ENCODE measurements at regions not wholly inside any gene's neighbourhood (a gene's known extent, or its start where the extent isn't known, plus 50 kb on each side); places are given as distances from the start of the nearest gene placed in this dataset.
A peak's percentile ranks its signal among the peaks of the same experiment; 100 is the strongest.

DNA sequence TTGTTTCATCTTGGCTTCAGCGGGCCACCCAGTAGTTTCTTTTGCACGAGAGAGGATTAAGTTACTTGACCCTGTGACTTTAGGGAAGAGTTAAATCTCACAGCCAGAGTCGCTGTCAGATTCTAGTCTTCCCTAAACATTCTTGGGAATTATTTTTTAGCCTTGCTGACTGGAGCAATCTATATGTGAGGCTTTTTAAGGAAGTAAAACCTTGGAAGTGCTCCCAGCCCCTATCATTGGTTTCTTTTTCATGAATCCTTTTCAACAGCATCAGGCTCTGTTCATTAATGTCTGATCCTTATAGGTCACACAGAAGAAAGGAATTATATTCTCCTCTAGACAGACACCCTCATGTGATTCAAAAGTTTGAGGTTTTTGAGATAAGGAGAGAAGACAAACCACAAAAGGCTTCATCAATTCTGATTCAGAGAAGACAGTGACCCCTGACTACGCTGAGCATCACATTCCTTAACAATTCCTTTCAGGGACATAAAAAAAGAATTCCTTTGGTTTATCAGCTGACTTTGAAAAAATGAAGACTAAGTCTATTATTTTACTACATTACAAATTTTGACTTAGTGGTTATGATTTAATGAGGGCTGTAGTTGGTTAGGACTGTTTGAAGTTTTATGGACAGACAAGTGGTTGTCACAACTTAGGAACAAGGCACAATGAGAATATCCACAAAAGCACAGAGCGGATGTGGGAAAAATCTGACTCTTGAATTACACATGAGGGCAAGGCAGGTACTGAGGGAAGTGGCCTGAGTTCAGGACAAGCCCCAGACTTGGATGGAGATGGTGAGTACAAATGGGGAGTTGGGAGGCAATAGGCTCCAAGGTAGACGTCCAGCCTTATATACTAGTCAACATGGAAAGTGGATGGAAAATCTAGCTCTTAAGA lies 171.1 kb upstream of the STT3B start:
- Histone ChIP-seq H3K27me3 (ENCODE audit: control insufficient read depth, extremely low read depth, insufficient read depth, low read length) (no peaks in the 10 kb centered on the region), H3K9me3 (ENCODE audit: control insufficient read depth, low read depth, low read length) (no peaks in the 10 kb centered on the region), H3K4me1 (ENCODE audit: control insufficient read depth, extremely low read depth, insufficient read depth, low read length) (peaks cover 29% of the 10 kb centered on the region), H3K4me2 (ENCODE audit: control insufficient read depth, extremely low read depth, insufficient read depth, low read depth, low read length) (peak overlapping the region; percentile 36), H3K9me1 (ENCODE audit: control insufficient read depth, extremely low read depth, insufficient read depth, low read length) (no peaks in the 10 kb centered on the region), H2AFZ (ENCODE audit: control insufficient read depth, low read length) (no peak overlapping the region), H3K36me3 (ENCODE audit: control insufficient read depth in 2 of 2, extremely low read depth in 1 of 2, insufficient read depth in 2 of 2, low read length in 2 of 2) (no peaks in the 10 kb centered on the region), H3K27ac (ENCODE audit: control insufficient read depth, insufficient read depth, low read length) (no peak overlapping the region), H3K9ac (ENCODE audit: control insufficient read depth, extremely low read depth, insufficient read depth, low read length) (no peak overlapping the region), H4K20me1 (ENCODE audit: control insufficient read depth, extremely low read depth, insufficient read depth, low read length) (no peaks in the 10 kb centered on the region), H3K4me3 (ENCODE audit: control insufficient read depth in 2 of 3, extremely low read depth in 1 of 3, insufficient read depth in 2 of 3, low read depth in 1 of 3, low read length in 3 of 3) (no peak overlapping the region), H3K79me2 (ENCODE audit: control insufficient read depth, insufficient read depth, low read length) (no peaks in the 10 kb centered on the region)
- dilution Hi-C loops (cut with MboI; ENCODE audit: extremely low pct_ligation_motif_present, low sequenced_read_pairs): no loop called here
- DNase-seq (ENCODE audit: low read depth, low spot score) (no peak), FAIRE-seq (peak; percentile 29)
- TF ChIP-seq, protein P1, sequence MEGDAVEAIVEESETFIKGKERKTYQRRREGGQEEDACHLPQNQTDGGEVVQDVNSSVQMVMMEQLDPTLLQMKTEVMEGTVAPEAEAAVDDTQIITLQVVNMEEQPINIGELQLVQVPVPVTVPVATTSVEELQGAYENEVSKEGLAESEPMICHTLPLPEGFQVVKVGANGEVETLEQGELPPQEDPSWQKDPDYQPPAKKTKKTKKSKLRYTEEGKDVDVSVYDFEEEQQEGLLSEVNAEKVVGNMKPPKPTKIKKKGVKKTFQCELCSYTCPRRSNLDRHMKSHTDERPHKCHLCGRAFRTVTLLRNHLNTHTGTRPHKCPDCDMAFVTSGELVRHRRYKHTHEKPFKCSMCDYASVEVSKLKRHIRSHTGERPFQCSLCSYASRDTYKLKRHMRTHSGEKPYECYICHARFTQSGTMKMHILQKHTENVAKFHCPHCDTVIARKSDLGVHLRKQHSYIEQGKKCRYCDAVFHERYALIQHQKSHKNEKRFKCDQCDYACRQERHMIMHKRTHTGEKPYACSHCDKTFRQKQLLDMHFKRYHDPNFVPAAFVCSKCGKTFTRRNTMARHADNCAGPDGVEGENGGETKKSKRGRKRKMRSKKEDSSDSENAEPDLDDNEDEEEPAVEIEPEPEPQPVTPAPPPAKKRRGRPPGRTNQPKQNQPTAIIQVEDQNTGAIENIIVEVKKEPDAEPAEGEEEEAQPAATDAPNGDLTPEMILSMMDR (optimal IDR thresholded peaks at IDR 0.05 in 1 of 3, IDR thresholded peaks at IDR 0.05 in 1 of 3, conservative IDR thresholded peaks at IDR 0.05 in 1 of 3; ENCODE audit: extremely low read depth in 1 of 3, insufficient read depth in 2 of 3, low read length in 3 of 3): no peak
- TF ChIP-seq EZH2 (IDR thresholded peaks at IDR 0.05; ENCODE audit: low read length): no peak

DNA sequence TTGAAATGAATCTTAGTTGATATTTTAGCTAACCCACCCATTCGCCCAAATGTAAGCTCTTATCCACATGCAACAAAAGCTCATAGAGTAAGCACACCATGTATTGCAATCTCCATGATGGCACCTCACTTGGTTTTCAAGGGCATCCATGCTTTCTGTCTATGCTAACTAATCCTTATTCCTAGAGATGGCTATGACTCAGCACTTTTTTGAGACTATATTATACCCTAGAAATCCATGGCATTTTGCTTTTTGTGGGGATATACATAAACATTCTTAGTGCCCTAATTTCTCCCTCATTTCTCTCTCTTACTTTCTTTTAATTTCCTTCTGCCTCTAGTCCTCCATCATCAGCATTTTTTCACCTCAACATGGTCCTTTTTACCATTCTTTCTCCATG lies 168.5 kb upstream of the STT3B start:
- no peaks in the 10 kb centered on the region for H3K36me3 ChIP-seq (ENCODE audit: control insufficient read depth in 2 of 2, extremely low read depth in 1 of 2, insufficient read depth in 2 of 2, low read length in 2 of 2)
- H3K27ac ChIP-seq (ENCODE audit: control insufficient read depth, insufficient read depth, low read length): no peak overlapping the region
- dilution Hi-C loops (cut with MboI; ENCODE audit: extremely low pct_ligation_motif_present, low sequenced_read_pairs): no loop called here
- H3K9me1 ChIP-seq (ENCODE audit: control insufficient read depth, extremely low read depth, insufficient read depth, low read length): no peaks in the 10 kb centered on the region
- H4K20me1 ChIP-seq (ENCODE audit: control insufficient read depth, extremely low read depth, insufficient read depth, low read length): no peaks in the 10 kb centered on the region
- H3K9me3 ChIP-seq (ENCODE audit: control insufficient read depth, low read depth, low read length): no peaks in the 10 kb centered on the region
- no peaks in the 10 kb centered on the region for H3K79me2 ChIP-seq (ENCODE audit: control insufficient read depth, insufficient read depth, low read length)
- FAIRE-seq (no peak), DNase-seq (ENCODE audit: low read depth, low spot score) (no peak)
- no peaks in the 10 kb centered on the region for H3K27me3 ChIP-seq (ENCODE audit: control insufficient read depth, extremely low read depth, insufficient read depth, low read length)
- no peak overlapping the region for H3K4me3 ChIP-seq (ENCODE audit: control insufficient read depth in 2 of 3, extremely low read depth in 1 of 3, insufficient read depth in 2 of 3, low read depth in 1 of 3, low read length in 3 of 3)
- TF ChIP-seq, protein P1 (optimal IDR thresholded peaks at IDR 0.05 in 1 of 3, IDR thresholded peaks at IDR 0.05 in 1 of 3, conservative IDR thresholded peaks at IDR 0.05 in 1 of 3; ENCODE audit: extremely low read depth in 1 of 3, insufficient read depth in 2 of 3, low read length in 3 of 3): no peak
- TF ChIP-seq EZH2 (IDR thresholded peaks at IDR 0.05; ENCODE audit: low read length): no peak
- H3K4me2 ChIP-seq (ENCODE audit: control insufficient read depth, extremely low read depth, insufficient read depth, low read depth, low read length): no peak overlapping the region
- no peak overlapping the region for H3K9ac ChIP-seq (ENCODE audit: control insufficient read depth, extremely low read depth, insufficient read depth, low read length)
- peaks cover 22% of the 10 kb centered on the region for H3K4me1 ChIP-seq (ENCODE audit: control insufficient read depth, extremely low read depth, insufficient read depth, low read length)
- no peak overlapping the region for H2AFZ ChIP-seq (ENCODE audit: control insufficient read depth, low read length)

Data from keratinocyte (primary cell).